CD4-positive, alpha-beta T cell treated with Interferon gamma for 1 hour (primary cell): ENCODE measurements at regions not wholly inside any gene's neighbourhood (a gene's known extent, or its start where the extent isn't known, plus 50 kb on each side); places are given as distances from the start of the nearest gene placed in this dataset.

Experiments used
- DNase-seq: peaks from one replicate; pipeline ENCODE4 v3.0.0-alpha.2; 2020

GRCh38 chr4:36494016-36494415, 212.6 kb downstream of the DTHD1 start:
- no peak for DNase-seq

GRCh38 chr4:36494747-36495146, 213.3 kb downstream of the DTHD1 start:
- no peak for DNase-seq

GRCh38 chr4:36502350-36502749, 220.9 kb downstream of the DTHD1 start:
- DNase-seq = no peak

- DNase-seq = no peak
Observed at GRCh38 chr4:36508394-36508793, 227.0 kb downstream of the DTHD1 start.

DNA sequence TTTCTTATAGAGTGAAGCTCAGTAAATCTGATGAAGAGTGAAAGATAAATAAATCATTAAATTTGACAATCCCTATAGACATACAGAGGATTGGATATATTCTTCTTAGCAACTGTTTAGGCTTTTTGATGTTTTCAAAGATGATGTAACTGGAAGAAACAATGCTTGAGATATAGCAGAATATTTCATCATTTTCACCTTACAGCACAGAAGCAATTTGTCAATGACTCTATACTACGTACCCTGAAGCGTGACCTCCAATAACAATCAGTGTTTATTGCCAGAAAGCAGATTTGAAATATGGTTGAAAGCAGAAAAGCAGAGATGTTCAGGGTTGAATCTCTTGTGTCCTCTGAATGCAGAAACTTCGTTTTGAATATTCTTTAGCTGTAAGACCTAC, 228.4 kb downstream of the DTHD1 start:
- no peak for DNase-seq

DNA sequence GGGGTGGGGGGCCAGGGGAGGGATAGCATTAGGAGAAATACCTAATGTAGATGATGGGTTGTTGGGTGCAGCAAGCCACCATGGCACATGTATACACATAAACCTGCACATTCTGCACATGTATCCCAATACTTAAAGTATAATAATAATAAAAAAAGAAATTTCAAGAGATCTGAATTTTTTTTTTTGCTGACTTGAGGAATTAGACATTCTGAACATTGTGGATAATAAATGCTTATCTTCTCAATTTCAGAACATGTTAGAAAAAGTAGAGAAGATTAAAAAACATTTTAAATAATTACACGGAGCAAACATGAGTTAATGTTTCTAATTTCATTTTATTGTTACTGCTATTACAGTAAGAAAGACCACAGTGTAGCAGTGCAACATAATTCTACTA, 230.4 kb downstream of the DTHD1 start:
- no peak for DNase-seq

GRCh38 chr4:36516522-36517095, 235.2 kb downstream of the DTHD1 start:
- no peak for DNase-seq

DNA sequence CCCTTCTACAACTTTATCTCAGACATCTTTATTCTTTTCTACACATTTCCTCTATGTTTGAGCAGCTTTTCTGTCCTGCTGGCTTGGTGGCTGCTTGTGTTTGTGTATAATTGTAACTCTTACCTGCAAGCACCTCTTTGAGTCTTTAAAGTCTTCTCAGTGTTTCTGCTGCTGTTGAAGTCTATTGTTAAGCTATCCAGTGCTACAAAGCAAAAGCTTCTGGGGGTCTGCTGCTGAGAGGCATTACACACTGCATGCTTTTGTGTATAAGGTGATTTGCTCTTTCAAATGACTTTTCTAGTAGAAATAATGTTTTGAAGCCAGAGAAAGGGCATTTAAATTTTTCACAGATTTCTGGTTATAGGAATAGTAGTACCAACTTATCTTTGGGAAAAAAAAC, 241.8 kb downstream of the DTHD1 start:
- DNase-seq = no peak

GRCh38 chr4:36532670-36533379, 251.4 kb downstream of the DTHD1 start:
- DNase-seq = no peak

GRCh38 chr4:36533944-36534343, 252.5 kb downstream of the DTHD1 start:
- no peak for DNase-seq

GRCh38 chr4:36547383-36547782, 266.0 kb downstream of the DTHD1 start:
- DNase-seq = no peak

GRCh38 chr4:36549252-36549651, 267.8 kb downstream of the DTHD1 start:
- no peak for DNase-seq

- DNase-seq = no peak
Observed at GRCh38 chr4:36549992-36550391, 268.6 kb downstream of the DTHD1 start.

DNA sequence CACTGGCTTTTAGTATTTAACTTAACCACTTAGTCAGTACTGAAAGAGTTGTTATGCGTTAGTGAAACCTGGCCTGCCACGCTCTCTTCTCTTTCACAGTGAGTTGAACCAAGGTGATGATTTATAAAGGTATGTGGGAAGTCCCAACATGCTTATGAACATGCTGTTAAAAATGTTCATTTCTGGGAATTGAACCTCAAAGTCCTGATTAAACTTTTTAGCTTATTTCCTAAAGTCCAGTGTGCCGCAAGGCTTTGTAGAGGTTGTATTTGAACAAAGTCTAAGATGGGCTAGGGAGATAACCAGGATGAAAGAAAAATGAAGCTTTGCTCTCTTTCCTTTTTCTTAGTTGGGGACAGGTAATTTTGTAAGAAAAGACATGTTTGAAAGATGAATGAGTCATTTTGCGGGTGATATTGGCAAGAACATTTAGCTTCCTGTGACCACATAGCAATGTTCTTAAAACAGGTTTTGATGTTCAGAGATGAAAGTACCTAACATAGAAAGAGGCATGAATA, 270.3 kb downstream of the DTHD1 start:
- no peak for DNase-seq

DNA sequence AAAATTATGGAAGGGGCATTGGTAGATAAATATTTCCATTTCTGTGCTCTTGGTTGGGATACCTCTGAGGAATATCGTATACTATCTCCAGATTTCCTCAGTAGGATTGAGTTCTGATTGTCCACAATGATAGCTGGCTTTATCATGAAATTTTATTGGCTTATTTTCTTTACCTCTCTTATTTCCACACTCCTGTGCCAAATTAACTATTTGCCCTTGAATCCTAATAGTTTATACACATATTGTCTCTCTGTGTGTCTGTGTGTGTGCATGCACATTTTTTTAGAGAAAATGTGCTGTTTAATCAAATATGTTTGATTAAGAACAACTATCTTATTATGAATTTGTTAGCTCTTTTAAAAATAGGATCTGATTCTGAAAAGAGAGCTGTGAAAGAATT, 271.6 kb downstream of the DTHD1 start:
- no peak for DNase-seq

- DNase-seq = no peak
Observed at GRCh38 chr4:36553453-36553852, 272.0 kb downstream of the DTHD1 start.

DNA sequence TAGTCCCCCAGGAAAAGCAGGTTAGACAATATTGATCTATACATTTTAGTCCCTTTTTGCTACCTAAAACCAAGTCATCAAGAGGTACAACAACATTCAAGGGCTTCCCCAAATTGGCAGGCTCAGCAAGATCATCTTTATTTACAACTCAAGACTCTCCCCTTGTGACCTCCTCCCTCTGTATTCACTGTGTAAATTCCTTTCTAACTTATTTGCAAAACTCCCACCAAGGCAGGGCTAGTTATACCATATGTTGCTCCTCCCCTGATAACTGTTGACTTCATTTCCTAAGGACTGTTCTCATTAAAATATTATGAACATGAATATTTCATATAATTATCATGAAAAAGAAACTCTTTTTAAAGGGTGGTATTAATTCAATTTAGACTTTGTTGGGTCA, 275.6 kb downstream of the DTHD1 start:
- no peak for DNase-seq

- no peak for DNase-seq
Observed at GRCh38 chr4:36568575-36568974, 287.2 kb downstream of the DTHD1 start.

DNA sequence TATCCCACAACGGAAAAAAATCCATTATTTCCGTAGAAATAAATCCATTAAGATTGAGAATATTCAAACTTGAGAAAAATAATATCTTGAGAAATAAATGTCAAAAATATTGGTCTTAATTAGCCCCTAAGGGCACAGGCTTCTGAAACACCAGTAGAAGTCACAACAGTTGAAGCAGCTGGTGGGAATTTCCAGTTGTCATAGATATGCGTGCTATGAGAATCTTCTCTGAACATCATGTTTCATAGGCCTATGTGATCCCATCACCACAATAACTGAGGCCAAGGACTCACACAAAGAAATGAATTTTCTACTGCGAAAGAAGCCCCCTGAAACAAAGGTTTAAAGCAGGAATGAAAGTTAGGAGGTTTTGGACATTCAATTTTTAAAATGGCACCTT, 292.0 kb downstream of the DTHD1 start:
- DNase-seq = no peak

- no peak for DNase-seq
Observed at GRCh38 chr4:36574816-36575215, 293.4 kb downstream of the DTHD1 start.

DNA sequence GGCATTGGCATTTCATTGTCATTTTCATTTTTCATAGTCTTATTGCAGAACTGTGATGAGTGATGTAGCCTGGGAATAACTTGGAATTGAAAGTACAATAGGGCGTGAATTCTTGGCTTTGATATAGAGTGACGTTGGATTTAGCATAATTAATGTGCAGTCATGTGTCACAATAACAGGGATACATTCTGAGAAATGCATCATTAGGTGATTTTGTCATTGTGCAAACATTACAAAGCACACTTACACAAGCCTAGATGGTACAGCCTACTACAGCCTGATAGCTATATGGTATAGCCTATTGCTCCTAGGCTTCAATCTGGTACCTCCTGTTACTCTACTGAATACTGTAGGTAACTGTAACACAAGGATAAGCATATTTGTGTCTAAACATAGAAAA, 300.8 kb downstream of the DTHD1 start:
- no peak for DNase-seq

- no peak for DNase-seq
Observed at GRCh38 chr4:36587909-36588472, 306.6 kb downstream of the DTHD1 start.

- no peak for DNase-seq
Observed at GRCh38 chr4:36590343-36590742, 308.9 kb downstream of the DTHD1 start.

DNA sequence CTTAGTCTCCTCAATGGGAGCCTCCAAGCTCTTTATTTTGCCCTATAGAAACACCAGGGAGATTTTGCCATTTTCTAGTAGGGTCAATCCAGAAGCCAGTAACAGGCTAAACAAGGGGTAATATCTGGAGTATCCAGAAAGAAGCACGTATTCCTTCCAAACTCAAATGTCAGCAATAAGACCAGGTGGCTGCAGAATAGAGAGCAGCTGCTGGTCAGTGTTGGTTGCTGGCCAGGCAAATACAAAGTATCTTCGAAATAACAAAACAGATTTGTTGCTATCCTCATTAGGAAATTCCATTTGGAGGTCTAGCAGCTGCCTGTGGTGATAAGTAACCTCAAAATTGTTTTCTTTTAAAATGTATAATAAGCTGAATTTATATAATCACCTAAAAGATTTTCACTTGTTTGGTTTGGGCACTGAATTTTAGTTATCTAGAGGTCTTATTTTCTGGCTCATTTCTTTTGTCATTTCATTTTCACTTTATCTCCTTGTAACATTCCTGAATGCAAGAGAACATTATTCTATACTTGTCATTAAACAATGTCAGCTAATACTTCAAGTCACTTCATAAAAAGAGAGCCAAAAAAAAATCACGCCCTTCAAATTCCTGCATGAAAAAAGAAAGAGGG, 320.6 kb downstream of the DTHD1 start:
- no peak for DNase-seq
